Esophagus muscularis mucosa (tissue), 4 donors: ENCODE measurements at regions not wholly inside any gene's neighbourhood (a gene's known extent, or its start where the extent isn't known, plus 50 kb on each side); places are given as distances from the start of the nearest gene placed in this dataset.
A peak's percentile ranks its signal among the peaks of the same experiment; 100 is the strongest.
"Not testable (repeated sequence)": the region's sequence is repeated elsewhere in the genome, so short reads cannot be mapped to it uniquely, and the experiment has no call there.

Source experiments
- DNase-seq: peaks from one replicate; pipeline ENCODE4 v3.0.0-alpha.2; 2017; ENCODE audit errors: extremely low spot score
- H3K27ac ChIP-seq, 4 donors: fragments of 200-600 bp; sonication (generic); replicated peaks in 1 of 4; 1 replicate in 3 of 4; 2 replicates in 1 of 4; pipeline ENCODE4 v1.5.1; 2016 to 2019; ENCODE audit warnings: mild to moderate bottlenecking in 1 of 4
- H3K27me3 ChIP-seq, 4 donors: fragments of 200-600 bp; sonication (generic); one replicate each; pipeline versions ENCODE4 v1.5.1 to v1.6.0; 2016 to 2019
- H3K36me3 ChIP-seq, 4 donors: fragments of 200-600 bp; sonication (generic); one replicate each; pipeline ENCODE4 v1.5.1; 2016 to 2019
- H3K4me1 ChIP-seq, 4 donors: fragments of 200-600 bp; sonication (generic); one replicate each; pipeline ENCODE4 v1.5.1; 2016 to 2019
- H3K4me3 ChIP-seq, 4 donors: fragments of 200-600 bp; sonication (generic); 1 replicate in 2 of 4; 2 replicates in 2 of 4; pipeline ENCODE4 v1.5.1; 2016 to 2019; ENCODE audit warnings: mild to moderate bottlenecking in 4 of 4, moderate library complexity in 1 of 4
- H3K9me3 ChIP-seq, 4 donors: fragments of 200-600 bp; sonication (generic); 1 replicate in 3 of 4; 2 replicates in 1 of 4; pipeline ENCODE4 v1.5.1; 2016 to 2019
- CTCF ChIP-seq, 3 experiments: fragments of 200-600 bp in 2 of 3; fragments of 450-650 bp in 1 of 3; sonication (generic) in 2 of 3; IDR thresholded peaks; one replicate each; pipeline ENCODE4 v1.5.1; 2017 to 2019; ENCODE audit warnings: antibody characterized with exemption in 3 of 3, mild to moderate bottlenecking in 2 of 3, moderate library complexity in 1 of 3
- EP300 ChIP-seq: sonication (generic); formaldehyde crosslinking; IDR thresholded peaks from one replicate; pipeline ENCODE4 v1.6.1; 2017; ENCODE audit warnings: antibody characterized with exemption
- POLR2A ChIP-seq: fragments of 450-650 bp; IDR thresholded peaks from one replicate; pipeline ENCODE4 v1.6.1; 2017; ENCODE audit warnings: antibody characterized with exemption, moderate library complexity, mild to moderate bottlenecking, low read depth
- POLR2AphosphoS5 ChIP-seq, 2 donors: sonication (generic); formaldehyde crosslinking; IDR thresholded peaks; one replicate each; pipeline ENCODE4 v1.6.1; 2017; ENCODE audit warnings: antibody characterized with exemption in 2 of 2
- WGBS: methylation state at CpG from one replicate; pipeline ENCODE4 v1.1.5; 2018; 5-methylcytosine and 5-hydroxymethylcytosine counted together
- intact Hi-C: fragments of 100-400 bp; cut with DNase I; formaldehyde crosslinking; loops from one replicate; pipeline ENCODE4 v1.15.1; 2023

GRCh38 chr15:81807806-81808205, 238.0 kb downstream of the MEX3B start:
- H3K4me1 ChIP-seq, result peaks cover 0 to 10% (median 3%) of the 10 kb centered on the region in 4 donors
- no peaks in the 10 kb centered on the region for H3K27me3 ChIP-seq
- intact Hi-C loops, result no loop called here
- TF ChIP-seq POLR2A (no peak), CTCF (IDR thresholded peaks at IDR 0.05) (no peak), POLR2AphosphoS5 (IDR thresholded peaks at IDR 0.05) (no peak), EP300 (no peak)
- no peaks in the 10 kb centered on the region for H3K36me3 ChIP-seq
- H3K27ac ChIP-seq, result no peak overlapping the region
- DNase-seq, result peak; percentile 81
- no peaks in the 10 kb centered on the region for H3K9me3 ChIP-seq
- WGBS, result 83% methylated on average over 3 of the region's 3 CpGs
- H3K4me3 ChIP-seq, result no peak overlapping the region

GRCh38 chr15:81807186-81807585, 238.6 kb downstream of the MEX3B start:
- peaks cover 0 to 10% (median 3%) of the 10 kb centered on the region in 4 donors for H3K4me1 ChIP-seq
- peak; percentile 57 for DNase-seq
- intact Hi-C loops, result no loop called here
- no peak overlapping the region for H3K27ac ChIP-seq
- 79% methylated on average over 2 of the region's 2 CpGs for WGBS
- no peaks in the 10 kb centered on the region for H3K36me3 ChIP-seq
- no peaks in the 10 kb centered on the region for H3K9me3 ChIP-seq
- H3K4me3 ChIP-seq, result no peak overlapping the region
- no peaks in the 10 kb centered on the region for H3K27me3 ChIP-seq
- no peak for TF ChIP-seq CTCF (IDR thresholded peaks at IDR 0.05)
- TF ChIP-seq POLR2A, result no peak
- no peak for TF ChIP-seq EP300
- no peak for TF ChIP-seq POLR2AphosphoS5 (IDR thresholded peaks at IDR 0.05)

- H3K27ac ChIP-seq, result no peak overlapping the region
- H3K4me1 ChIP-seq, result peaks cover 0 to 16% (median 14%) of the 10 kb centered on the region in 4 donors
- no peaks in the 10 kb centered on the region for H3K9me3 ChIP-seq
- H3K36me3 ChIP-seq, result no peaks in the 10 kb centered on the region
- WGBS, result 94% methylated on average over 1 of the region's 1 CpG
- no peaks in the 10 kb centered on the region for H3K27me3 ChIP-seq
- DNase-seq, result no peak
- TF ChIP-seq POLR2A, result no peak
- TF ChIP-seq EP300, result no peak
- TF ChIP-seq POLR2AphosphoS5 (IDR thresholded peaks at IDR 0.05), result no peak
- no peak for TF ChIP-seq CTCF (IDR thresholded peaks at IDR 0.05)
- intact Hi-C loops, result no loop called here
- no peak overlapping the region for H3K4me3 ChIP-seq
Observed at GRCh38 chr15:81795899-81796298, 249.9 kb downstream of the MEX3B start.

GRCh38 chr15:81792646-81793045, 253.2 kb downstream of the MEX3B start:
- WGBS, result 96% methylated on average over 2 of the region's 2 CpGs
- no peaks in the 10 kb centered on the region for H3K36me3 ChIP-seq
- no peak overlapping the region for H3K4me3 ChIP-seq
- intact Hi-C loops, result no loop called here
- peak; percentile 21 for DNase-seq
- TF ChIP-seq EP300 (no peak), POLR2A (no peak), POLR2AphosphoS5 (IDR thresholded peaks at IDR 0.05) (no peak), CTCF (IDR thresholded peaks at IDR 0.05) (no peak)
- no peak overlapping the region for H3K27ac ChIP-seq
- H3K9me3 ChIP-seq, result no peaks in the 10 kb centered on the region
- no peaks in the 10 kb centered on the region for H3K27me3 ChIP-seq
- peaks cover 0 to 16% (median 14%) of the 10 kb centered on the region in 4 donors for H3K4me1 ChIP-seq

GRCh38 chr15:81791322-81791721, 254.5 kb downstream of the MEX3B start:
- intact Hi-C loops, result not testable (repeated sequence)

More at GRCh38 chr15:81791322-81791721, 254.5 kb downstream of the MEX3B start:
- not testable (repeated sequence) for H3K27ac ChIP-seq, H3K9me3 ChIP-seq, H3K27me3 ChIP-seq, H3K4me3 ChIP-seq, H3K36me3 ChIP-seq
- peaks cover 0 to 16% (median 14%) of the 10 kb centered on the region in 4 donors for H3K4me1 ChIP-seq
- 97% methylated on average over 2 of the region's 2 CpGs for WGBS
- peak; percentile 39 for DNase-seq
